Testis (tissue), 2 donors: ENCODE measurements at regions not wholly inside any gene's neighbourhood (a gene's known extent, or its start where the extent isn't known, plus 50 kb on each side); places are given as distances from the start of the nearest gene placed in this dataset.

Experiments used
- DNase-seq: peaks from one replicate; pipeline ENCODE4 v3.0.0-alpha.2; 2019
- H3K27ac ChIP-seq, 2 donors: fragments of 200-600 bp; sonication (generic); one replicate each; pipeline ENCODE4 v1.5.1; 2019
- H3K27me3 ChIP-seq: fragments of 200-600 bp; sonication (generic); one replicate; pipeline ENCODE4 v1.5.1; 2019
- H3K36me3 ChIP-seq: fragments of 200-600 bp; sonication (generic); one replicate; pipeline ENCODE4 v1.5.1; 2017; ENCODE audit warnings: low read depth; ENCODE audit errors: missing control alignments
- H3K4me1 ChIP-seq: fragments of 200-600 bp; sonication (generic); one replicate; pipeline ENCODE4 v1.5.1; 2019
- H3K4me3 ChIP-seq, 2 donors: fragments of 200-600 bp; sonication (generic); one replicate each; pipeline ENCODE4 v1.5.1; 2017 to 2019
- H3K9me3 ChIP-seq: fragments of 200-600 bp; sonication (generic); one replicate; pipeline ENCODE4 v1.5.1; 2017
- CTCF ChIP-seq, 3 experiments: fragments of 450-650 bp in 2 of 3; fragments of 200-600 bp in 1 of 3; sonication (generic) in 1 of 3; IDR thresholded peaks; one replicate each; pipeline ENCODE4 v1.5.1; 2016 to 2019; ENCODE audit warnings: antibody characterized with exemption in 3 of 3, mild to moderate bottlenecking in 2 of 3, moderate library complexity in 1 of 3
- POLR2A ChIP-seq: fragments of 450-650 bp; IDR thresholded peaks from one replicate; pipeline ENCODE4 v1.6.1; 2017; ENCODE audit warnings: antibody characterized with exemption, mild to moderate bottlenecking, moderate library complexity
- whole genome bisulfite sequencing, 2 donors: methylation state at CpG; one replicate each; pipeline ENCODE4 v1.1.5; 2018; 5-methylcytosine and 5-hydroxymethylcytosine counted together
- intact Hi-C: fragments of 100-400 bp; cut with DNase I; formaldehyde crosslinking; loops from one replicate; pipeline ENCODE4 v1.15.1; 2023; ENCODE audit warnings: low total_unique reads

GRCh38 chr21:32090956-32091355 lies 187.9 kb downstream of the MIS18A start:
- Histone ChIP-seq H3K36me3 (no peaks in the 10 kb centered on the region), H3K27ac (no peak overlapping the region), H3K27me3 (no peaks in the 10 kb centered on the region), H3K4me1 (no peaks in the 10 kb centered on the region), H3K9me3 (no peaks in the 10 kb centered on the region), H3K4me3 (no peak overlapping the region)
- no peak for DNase-seq
- TF ChIP-seq POLR2A, result no peak
- no peak for TF ChIP-seq CTCF (IDR thresholded peaks at IDR 0.05)
- 83 to 85% methylated on average over 3 of the region's 3 CpGs for WGBS, 2 donors
- intact Hi-C loops, result no loop called here

- H3K27me3 ChIP-seq, result no peaks in the 10 kb centered on the region
- no peaks in the 10 kb centered on the region for H3K36me3 ChIP-seq
- intact Hi-C loops, result no loop called here
- H3K27ac ChIP-seq, result no peak overlapping the region
- TF ChIP-seq POLR2A, result no peak
- TF ChIP-seq CTCF (IDR thresholded peaks at IDR 0.05), result no peak
- WGBS, 2 donors, result 41 to 56% methylated on average over 2 of the region's 2 CpGs
- no peaks in the 10 kb centered on the region for H3K9me3 ChIP-seq
- H3K4me1 ChIP-seq, result no peaks in the 10 kb centered on the region
- no peak overlapping the region for H3K4me3 ChIP-seq
- DNase-seq, result no peak
Measured at GRCh38 chr21:32089766-32090165, 189.1 kb downstream of the MIS18A start.

GRCh38 chr21:32088471-32088870 lies 190.4 kb downstream of the MIS18A start:
- DNase-seq, result no peak

GRCh38 chr21:32087447-32087846 lies 191.4 kb downstream of the MIS18A start:
- Histone ChIP-seq H3K36me3 (no peaks in the 10 kb centered on the region), H3K4me1 (no peaks in the 10 kb centered on the region), H3K4me3 (no peak overlapping the region), H3K27me3 (no peaks in the 10 kb centered on the region), H3K9me3 (no peaks in the 10 kb centered on the region), H3K27ac (no peak overlapping the region)
- TF ChIP-seq CTCF (IDR thresholded peaks at IDR 0.05), result no peak
- no peak for TF ChIP-seq POLR2A
- intact Hi-C loops, result no loop called here
- DNase-seq, result no peak
- 85 to 100% methylated on average over 1 of the region's 1 CpG for WGBS, 2 donors

More at GRCh38 chr21:32088471-32088870, 190.4 kb downstream of the MIS18A start:
- no peaks in the 10 kb centered on the region for H3K9me3 ChIP-seq
- intact Hi-C loops, result no loop called here
- no peaks in the 10 kb centered on the region for H3K36me3 ChIP-seq
- no peaks in the 10 kb centered on the region for H3K4me1 ChIP-seq
- no peak for TF ChIP-seq CTCF (IDR thresholded peaks at IDR 0.05)
- TF ChIP-seq POLR2A, result no peak
- H3K4me3 ChIP-seq, result no peak overlapping the region
- no peaks in the 10 kb centered on the region for H3K27me3 ChIP-seq
- no peak overlapping the region for H3K27ac ChIP-seq

GRCh38 chr21:32083197-32083596 lies 195.7 kb downstream of the MIS18A start:
- Histone ChIP-seq H3K4me3 (no peak overlapping the region), H3K27me3 (no peaks in the 10 kb centered on the region), H3K4me1 (no peaks in the 10 kb centered on the region), H3K36me3 (no peaks in the 10 kb centered on the region), H3K27ac (no peak overlapping the region), H3K9me3 (no peaks in the 10 kb centered on the region)
- intact Hi-C loops, result no loop called here
- DNase-seq, result no peak
- 89 to 90% methylated on average over 2 of the region's 2 CpGs for WGBS, 2 donors
- TF ChIP-seq CTCF (IDR thresholded peaks at IDR 0.05), result no peak
- no peak for TF ChIP-seq POLR2A
